ENCODE measurements at regions not wholly inside any gene's neighbourhood (a gene's known extent, or its start where the extent isn't known, plus 50 kb on each side); places are given as distances from the start of the nearest gene placed in this dataset.

DNA sequence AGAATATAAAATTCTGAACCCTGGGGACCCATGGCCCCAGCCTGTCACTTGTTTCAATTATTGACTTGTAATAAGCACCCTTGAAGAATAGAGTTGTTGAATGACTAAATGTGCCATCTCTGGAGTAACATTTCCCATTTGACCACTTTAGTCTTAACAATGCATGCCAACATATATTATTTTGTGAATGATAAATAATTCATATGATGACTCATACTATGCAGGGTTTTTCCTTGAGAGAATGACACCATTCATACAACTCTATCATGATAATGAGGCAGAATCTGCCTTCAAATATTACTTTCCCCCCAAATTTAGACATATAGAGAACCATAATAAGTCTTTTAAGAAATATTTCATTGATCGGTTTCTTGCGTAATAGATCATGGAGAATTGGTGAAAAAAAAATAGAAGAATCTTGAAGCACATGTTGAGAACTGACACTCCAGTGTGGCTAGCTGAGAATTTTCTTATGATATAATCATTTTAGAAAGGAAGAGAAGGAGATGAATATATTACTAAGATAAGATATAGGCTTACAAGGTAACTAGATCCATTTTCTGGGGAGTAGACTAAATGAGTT is 404.5 kb downstream of the GRXCR1 start:
- TF ChIP-seq POLR2A (IDR thresholded peaks at IDR 0.05), result no peak
- TF ChIP-seq, protein P1, sequence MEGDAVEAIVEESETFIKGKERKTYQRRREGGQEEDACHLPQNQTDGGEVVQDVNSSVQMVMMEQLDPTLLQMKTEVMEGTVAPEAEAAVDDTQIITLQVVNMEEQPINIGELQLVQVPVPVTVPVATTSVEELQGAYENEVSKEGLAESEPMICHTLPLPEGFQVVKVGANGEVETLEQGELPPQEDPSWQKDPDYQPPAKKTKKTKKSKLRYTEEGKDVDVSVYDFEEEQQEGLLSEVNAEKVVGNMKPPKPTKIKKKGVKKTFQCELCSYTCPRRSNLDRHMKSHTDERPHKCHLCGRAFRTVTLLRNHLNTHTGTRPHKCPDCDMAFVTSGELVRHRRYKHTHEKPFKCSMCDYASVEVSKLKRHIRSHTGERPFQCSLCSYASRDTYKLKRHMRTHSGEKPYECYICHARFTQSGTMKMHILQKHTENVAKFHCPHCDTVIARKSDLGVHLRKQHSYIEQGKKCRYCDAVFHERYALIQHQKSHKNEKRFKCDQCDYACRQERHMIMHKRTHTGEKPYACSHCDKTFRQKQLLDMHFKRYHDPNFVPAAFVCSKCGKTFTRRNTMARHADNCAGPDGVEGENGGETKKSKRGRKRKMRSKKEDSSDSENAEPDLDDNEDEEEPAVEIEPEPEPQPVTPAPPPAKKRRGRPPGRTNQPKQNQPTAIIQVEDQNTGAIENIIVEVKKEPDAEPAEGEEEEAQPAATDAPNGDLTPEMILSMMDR (IDR thresholded peaks at IDR 0.05), result no peak

Data from uterus (tissue), 2 donors.